T-cell (primary cell): ENCODE measurements at regions not wholly inside any gene's neighbourhood (a gene's known extent, or its start where the extent isn't known, plus 50 kb on each side); places are given as distances from the start of the nearest gene placed in this dataset.
"Not testable (repeated sequence)": the region's sequence is repeated elsewhere in the genome, so short reads cannot be mapped to it uniquely, and the experiment has no call there.

Source experiments
- ATAC-seq, 4 experiments: fragments of 200-7000 bp in 3 of 4; fragments of 150-1000 bp in 1 of 4; cut with Tn5 transposase; replicated peaks in 1 of 4; 1 replicate in 3 of 4; 2 replicates in 1 of 4; pipeline ENCODE4 v1.10.0; 2021; ENCODE audit warnings: moderate library complexity in 3 of 4, mild to moderate bottlenecking in 2 of 4, moderate number of reproducible peaks in 1 of 4
- CTCF ChIA-PET, 2 donors: fragments of 300-600 bp; sonication (Branson Sonifier 250); formaldehyde crosslinking; loops; one replicate each; lab custom pipeline; 2022; ENCODE audit warnings: antibody characterized with exemption in 2 of 2; lab: Charles Lee
- POLR2A ChIA-PET, 2 donors: fragments of 300-600 bp; sonication (Branson Sonifier 250); formaldehyde crosslinking; loops; one replicate each; lab custom pipeline; 2022; ENCODE audit warnings: antibody characterized with exemption in 2 of 2; lab: Charles Lee
- DNase-seq, 35 experiments: peaks; one replicate each; pipeline versions ENCODE4 v3.0.0 to v3.0.0-alpha.2; 2013 to 2023
- H3K27ac ChIP-seq: one replicate; pipeline ENCODE4 v1.5.1; 2013; ENCODE audit warnings: low read length
- H3K27me3 ChIP-seq, 2 experiments: replicated peaks in 1 of 2; 1 replicate in 1 of 2; 2 replicates in 1 of 2; pipeline versions ENCODE4 v1.6.1 to v1.7.0; 2013; ENCODE audit warnings: low read length in 1 of 2, mixed read lengths in 1 of 2; ENCODE audit not compliant: control insufficient read depth in 2 of 2, insufficient read depth in 2 of 2; ENCODE audit errors: extremely low read depth in 1 of 2
- H3K36me3 ChIP-seq, 2 donors: 1 replicate in 1 of 2; 2 replicates in 1 of 2; pipeline versions ENCODE4 v1.6.1 to v1.7.0; 2013; ENCODE audit warnings: low read length in 1 of 2; ENCODE audit not compliant: control insufficient read depth in 2 of 2, insufficient read depth in 1 of 2; ENCODE audit errors: extremely low read depth in 1 of 2
- H3K4me1 ChIP-seq, 2 experiments: 1 replicate in 1 of 2; 2 replicates in 1 of 2; pipeline versions ENCODE4 v1.6.1 to v1.7.0; 2013; ENCODE audit warnings: low read length in 2 of 2, mixed read lengths in 1 of 2; ENCODE audit not compliant: insufficient read depth in 2 of 2, control insufficient read depth in 1 of 2; ENCODE audit errors: extremely low read depth in 1 of 2
- H3K4me3 ChIP-seq, 2 donors: 1 replicate in 1 of 2; 2 replicates in 1 of 2; pipeline versions ENCODE4 v1.5.1 to v1.7.0; 2013; ENCODE audit warnings: mild to moderate bottlenecking in 2 of 2, low read length in 1 of 2, moderate library complexity in 1 of 2; ENCODE audit not compliant: control insufficient read depth in 1 of 2; ENCODE audit errors: extremely low read depth in 1 of 2
- H3K9me3 ChIP-seq: 2 replicates; pipeline ENCODE4 v1.7.0; 2013
- H3K27ac Mint-ChIP-seq, 2 donors: one replicate each; pipeline ENCODE4 v1.8.0; 2020 to 2021; ENCODE audit warnings: mild to moderate bottlenecking in 2 of 2, mixed read lengths in 2 of 2
- H3K27me3 Mint-ChIP-seq, 2 donors: one replicate each; pipeline ENCODE4 v1.8.0; 2021 to 2022; ENCODE audit warnings: mixed read lengths in 2 of 2
- H3K36me3 Mint-ChIP-seq: one replicate; pipeline ENCODE4 v1.8.0; 2021; ENCODE audit warnings: mixed read lengths
- H3K4me1 Mint-ChIP-seq, 3 donors: one replicate each; pipeline ENCODE4 v1.8.0; 2020 to 2022; ENCODE audit warnings: mixed read lengths in 3 of 3, mild to moderate bottlenecking in 1 of 3
- H3K4me3 Mint-ChIP-seq, 3 donors: one replicate each; pipeline ENCODE4 v1.8.0; 2020 to 2022; ENCODE audit warnings: mild to moderate bottlenecking in 3 of 3, mixed read lengths in 3 of 3, moderate library complexity in 3 of 3
- H3K9me3 Mint-ChIP-seq, 3 donors: one replicate each; pipeline ENCODE4 v1.8.0; 2020 to 2022; ENCODE audit warnings: mixed read lengths in 3 of 3
- WGBS: methylation state at CpG from one replicate; pipeline ENCODE4 v1.1.5; 2013; ENCODE audit warnings: missing lambda C conversion rate; ENCODE audit not compliant: insufficient coverage; 5-methylcytosine and 5-hydroxymethylcytosine counted together

DNA sequence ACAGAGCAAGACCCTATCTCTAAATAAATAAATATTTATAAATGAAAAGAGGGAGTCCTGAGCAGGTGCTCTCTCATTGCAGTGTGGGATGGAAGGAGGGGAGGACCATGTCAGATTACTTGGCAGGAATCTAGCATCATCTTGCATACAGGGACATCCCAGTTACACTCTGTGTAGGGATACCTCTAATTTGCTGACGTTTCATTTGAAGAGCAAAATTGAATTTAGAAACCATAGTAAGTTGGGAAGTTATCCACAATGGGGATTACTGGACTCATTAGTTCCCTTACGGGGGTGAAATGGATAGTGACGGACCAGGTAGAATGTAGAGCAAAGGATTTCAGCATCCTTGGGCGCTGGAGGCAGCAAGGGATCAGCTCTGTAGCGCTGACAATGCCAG lies 52.1 kb downstream of the ARHGEF18 start:
- peaks cover 8 to 38% of the 10 kb centered on the region in 2 experiments for H3K4me1 ChIP-seq
- Mint-ChIP-seq H3K36me3 (peaks cover 35% of the 10 kb centered on the region), H3K27me3 (no peaks in the 10 kb centered on the region), H3K27ac (no peak overlapping the region), H3K4me3 (no peak overlapping the region), H3K9me3 (no peaks in the 10 kb centered on the region), H3K4me1 (peaks cover 36 to 53% (median 44%) of the 10 kb centered on the region in 3 donors)
- H3K27ac ChIP-seq = no peak overlapping the region
- WGBS = 100% methylated on average over 4 of the region's 5 CpGs
- no peaks in the 10 kb centered on the region for H3K9me3 ChIP-seq
- H3K36me3 ChIP-seq = peaks cover 14 to 57% of the 10 kb centered on the region in 2 donors
- ChIA-PET POLR2A (no interaction called here), CTCF (no interaction called here)
- ATAC-seq = no peak
- H3K4me3 ChIP-seq = no peak overlapping the region
- DNase-seq = no peak
- no peaks in the 10 kb centered on the region for H3K27me3 ChIP-seq

DNA sequence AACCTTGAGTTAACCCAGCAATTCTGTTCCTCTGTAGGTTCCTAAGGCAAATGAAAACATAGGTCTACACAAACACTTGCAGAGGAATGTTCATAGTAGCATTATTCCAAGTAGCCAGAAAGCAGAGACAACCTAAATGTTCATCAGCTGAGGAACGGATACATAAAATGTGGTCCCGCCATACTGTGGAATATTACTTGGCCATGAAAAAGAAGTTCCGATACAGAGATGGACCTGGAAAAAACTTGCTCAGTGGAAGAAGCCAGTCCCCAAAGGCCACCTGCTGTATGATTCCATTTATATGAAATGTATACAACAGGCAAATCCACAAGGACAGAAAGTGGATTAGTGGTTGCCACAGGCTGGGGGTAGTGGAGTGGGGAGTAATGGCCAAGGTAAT lies 53.0 kb downstream of the ARHGEF18 start:
- peaks cover 14 to 57% of the 10 kb centered on the region in 2 donors for H3K36me3 ChIP-seq
- ChIA-PET POLR2A (no interaction called here), CTCF (no interaction called here)
- H3K4me1 Mint-ChIP-seq = peaks cover 30 to 47% (median 37%) of the 10 kb centered on the region in 3 donors
- no peaks in the 10 kb centered on the region for H3K27me3 Mint-ChIP-seq
- no peak overlapping the region for H3K27ac Mint-ChIP-seq
- H3K27ac ChIP-seq = no peak overlapping the region
- no peaks in the 10 kb centered on the region for H3K9me3 ChIP-seq
- H3K9me3 Mint-ChIP-seq = no peaks in the 10 kb centered on the region
- no peak for DNase-seq
- 73% methylated on average over 3 of the region's 3 CpGs for WGBS
- H3K4me1 ChIP-seq = peaks cover 6 to 29% of the 10 kb centered on the region in 2 experiments
- no peaks in the 10 kb centered on the region for H3K27me3 ChIP-seq
- H3K4me3 Mint-ChIP-seq = no peak overlapping the region
- peaks cover 33% of the 10 kb centered on the region for H3K36me3 Mint-ChIP-seq
- ATAC-seq = no peak
- no peak overlapping the region for H3K4me3 ChIP-seq

DNA sequence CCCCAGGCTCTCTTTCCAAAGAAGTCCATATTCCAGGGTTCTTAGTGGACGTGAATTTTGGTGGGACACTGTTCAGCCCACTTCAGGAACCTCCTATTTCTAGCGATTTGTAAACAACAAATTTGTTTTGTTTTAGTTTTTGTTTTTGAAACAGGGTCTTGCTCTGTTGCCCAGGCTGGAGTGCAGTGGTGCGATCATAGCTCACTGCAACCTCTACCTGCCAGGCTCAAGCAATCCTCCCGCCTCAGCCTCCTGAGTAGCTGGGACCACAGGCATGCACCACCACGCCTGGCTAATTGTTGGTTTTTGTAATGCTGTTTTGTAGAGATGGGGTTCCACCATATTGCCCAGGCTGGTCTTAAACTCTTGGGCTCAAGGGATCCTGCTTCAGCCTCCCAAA lies 56.7 kb downstream of the ARHGEF18 start:
- H3K27me3 ChIP-seq, ATAC-seq, H3K27me3 Mint-ChIP-seq, POLR2A ChIA-PET, DNase-seq, H3K4me3 Mint-ChIP-seq, H3K9me3 Mint-ChIP-seq, H3K4me3 ChIP-seq, CTCF ChIA-PET, H3K27ac ChIP-seq, H3K9me3 ChIP-seq: not testable (repeated sequence)
- Mint-ChIP-seq H3K27ac (peak overlapping the region in 1 of 2 donors; percentile 36), H3K4me1 (peaks cover 25 to 43% (median 36%) of the 10 kb centered on the region in 3 donors), H3K36me3 (peaks cover 28% of the 10 kb centered on the region)
- WGBS = no CpG with 5 or more reads among the region's 5 CpGs
- Histone ChIP-seq H3K36me3 (peaks cover 20 to 56% of the 10 kb centered on the region in 2 donors), H3K4me1 (peaks cover 3 to 19% of the 10 kb centered on the region in 2 experiments)

- ChIA-PET CTCF (no interaction called here), POLR2A (interaction anchor here in 1 of 2 donors (0.7 to 1.0 kb wide), 2 partner anchors 11 to 81 kb away, joined by 3 to 4 read pairs; no protein-coding TSS in a partner anchor)
- peaks cover 34 to 48% (median 44%) of the 10 kb centered on the region in 3 donors for H3K4me1 Mint-ChIP-seq
- no peak overlapping the region for H3K27ac ChIP-seq
- no peak overlapping the region for H3K4me3 ChIP-seq
- H3K27ac Mint-ChIP-seq = peak overlapping the region in 1 of 2 donors; percentile 4
- no peaks in the 10 kb centered on the region for H3K9me3 ChIP-seq
- H3K4me3 Mint-ChIP-seq = no peak overlapping the region
- peaks cover 3 to 19% of the 10 kb centered on the region in 2 experiments for H3K4me1 ChIP-seq
- H3K9me3 Mint-ChIP-seq = no peaks in the 10 kb centered on the region
- H3K36me3 ChIP-seq = peaks cover 11 to 50% of the 10 kb centered on the region in 2 donors
- WGBS = 88% methylated on average over 5 of the region's 5 CpGs
- no peaks in the 10 kb centered on the region for H3K27me3 Mint-ChIP-seq
- H3K36me3 Mint-ChIP-seq = peaks cover 22% of the 10 kb centered on the region
- ATAC-seq (no peak), DNase-seq (no peak)
- H3K27me3 ChIP-seq = no peaks in the 10 kb centered on the region
These were observed 59.5 kb downstream of the ARHGEF18 start for GRCh38 chr19:7408251-7408650.

GRCh38 chr19:7410946-7411345 lies 62.2 kb downstream of the ARHGEF18 start:
- H3K9me3 Mint-ChIP-seq = no peaks in the 10 kb centered on the region
- Histone ChIP-seq H3K27me3 (no peaks in the 10 kb centered on the region), H3K4me1 (peaks cover 3 to 10% of the 10 kb centered on the region in 2 experiments), H3K27ac (no peak overlapping the region), H3K9me3 (no peaks in the 10 kb centered on the region), H3K4me3 (no peak overlapping the region), H3K36me3 (peaks cover 22 to 52% of the 10 kb centered on the region in 2 donors)
- ATAC-seq (no peak), DNase-seq (no peak)
- peaks cover 40 to 46% (median 42%) of the 10 kb centered on the region in 3 donors for H3K4me1 Mint-ChIP-seq
- ChIA-PET CTCF (interaction anchor here in 1 of 2 donors (0.6 to 0.7 kb wide), 2 partner anchors 244 to 252 kb away, joined by 3 read pairs; no protein-coding TSS in a partner anchor), POLR2A (no interaction called here)
- no CpG with 5 or more reads among the region's 1 CpG for WGBS
- H3K36me3 Mint-ChIP-seq = peaks cover 29% of the 10 kb centered on the region
- H3K27me3 Mint-ChIP-seq = no peaks in the 10 kb centered on the region
- no peak overlapping the region for H3K4me3 Mint-ChIP-seq
- H3K27ac Mint-ChIP-seq = no peak overlapping the region

DNA sequence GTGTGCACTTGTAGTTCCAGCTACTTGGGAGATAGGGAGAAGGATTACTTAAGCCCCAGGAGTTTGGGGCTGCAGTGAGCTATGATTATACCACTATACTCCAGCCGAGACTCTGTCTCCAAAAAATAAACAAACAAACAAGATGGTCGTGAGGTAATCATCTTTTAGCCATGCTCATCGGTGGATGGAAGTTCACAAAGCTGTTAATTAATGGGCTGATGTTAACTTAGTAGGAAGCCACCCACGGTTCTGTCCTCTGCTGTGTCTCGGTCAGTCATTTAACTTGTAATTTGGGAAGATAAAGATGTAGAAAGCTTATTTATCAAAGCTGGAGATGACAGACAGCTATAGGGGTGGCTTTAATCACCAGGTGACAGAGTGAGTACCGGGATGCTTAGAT lies 64.9 kb downstream of the ARHGEF18 start:
- Histone ChIP-seq H3K27ac (no peak overlapping the region), H3K4me1 (peaks cover 3 to 18% of the 10 kb centered on the region in 2 experiments), H3K27me3 (no peaks in the 10 kb centered on the region), H3K36me3 (peaks cover 18 to 59% of the 10 kb centered on the region in 2 donors), H3K9me3 (no peaks in the 10 kb centered on the region), H3K4me3 (no peak overlapping the region)
- H3K36me3 Mint-ChIP-seq = peaks cover 27% of the 10 kb centered on the region
- ChIA-PET POLR2A (no interaction called here), CTCF (no interaction called here)
- H3K4me1 Mint-ChIP-seq = peaks cover 37 to 44% (median 40%) of the 10 kb centered on the region in 3 donors
- peak overlapping the region in 1 of 2 donors; percentile 11 for H3K27ac Mint-ChIP-seq
- DNase-seq = no peak
- 96% methylated on average over 3 of the region's 6 CpGs for WGBS
- no peak overlapping the region for H3K4me3 Mint-ChIP-seq
- H3K9me3 Mint-ChIP-seq = no peaks in the 10 kb centered on the region
- no peaks in the 10 kb centered on the region for H3K27me3 Mint-ChIP-seq
- ATAC-seq = no peak
